IMR-90 (cell line): ENCODE measurements at regions not wholly inside any gene's neighbourhood (a gene's known extent, or its start where the extent isn't known, plus 50 kb on each side); places are given as distances from the start of the nearest gene placed in this dataset.

ENCODE experiments used
- BHLHE40 ChIP-seq: fragments of 150-350 bp; IDR thresholded peaks from 2 replicates; pipeline ENCODE4 v1.6.1; 2016; ENCODE audit warnings: mild to moderate bottlenecking, low read depth, low read length
- CEBPB ChIP-seq: IDR thresholded peaks from 2 replicates; pipeline ENCODE4 v1.6.1; 2012; ENCODE audit warnings: low read depth, low read length, improper control_type of control experiment
- CHD1 ChIP-seq: IDR thresholded peaks from 2 replicates; pipeline ENCODE4 v1.6.1; 2012; ENCODE audit warnings: low read depth, low read length, improper control_type of control experiment
- MAFK ChIP-seq: IDR thresholded peaks from 2 replicates; pipeline ENCODE4 v1.6.1; 2012; ENCODE audit warnings: low read depth, low read length, improper control_type of control experiment
- MAZ ChIP-seq: IDR thresholded peaks from 2 replicates; pipeline ENCODE4 v1.6.1; 2012; ENCODE audit warnings: low read depth, mild to moderate bottlenecking, low read length, improper control_type of control experiment, moderate library complexity, borderline replicate concordance
- MXI1 ChIP-seq: IDR thresholded peaks from 2 replicates; pipeline ENCODE4 v1.6.1; 2012; ENCODE audit warnings: low read depth, mild to moderate bottlenecking, low read length, moderate library complexity, borderline replicate concordance
- NFE2L2 ChIP-seq: fragments of 150-350 bp; IDR thresholded peaks from 2 replicates; pipeline ENCODE4 v1.6.1; 2016; ENCODE audit warnings: low read depth, mild to moderate bottlenecking, low read length
- POLR2A ChIP-seq: IDR thresholded peaks from 2 replicates; pipeline ENCODE4 v1.6.1; 2012; ENCODE audit warnings: mild to moderate bottlenecking, low read depth, low read length
- RAD21 ChIP-seq: IDR thresholded peaks from 2 replicates; pipeline ENCODE4 v1.6.1; 2012; ENCODE audit warnings: low read length, improper control_type of control experiment
- RFX5 ChIP-seq: IDR thresholded peaks from 2 replicates; pipeline ENCODE4 v1.8.0; 2012; ENCODE audit warnings: low read depth, mild to moderate bottlenecking, low read length, moderate library complexity
- SMC3 ChIP-seq: fragments of 150-350 bp; IDR thresholded peaks from 2 replicates; pipeline ENCODE4 v1.6.1; 2016; ENCODE audit warnings: low read depth, mild to moderate bottlenecking, antibody characterized with exemption, low read length, moderate library complexity
- TF ChIP-seq, protein P1 (sequence below): conservative IDR thresholded peaks from 2 replicates; pipeline ENCODE4 v1.5.1; 2012; ENCODE audit warnings: mild to moderate bottlenecking, low read depth, low read length, improper control_type of control experiment
- TF ChIP-seq, protein P2 (sequence below): fragments of 150-350 bp; IDR thresholded peaks from 2 replicates; pipeline ENCODE4 v1.6.1; 2016; ENCODE audit warnings: low read depth, mild to moderate bottlenecking, low read length, moderate library complexity, borderline replicate concordance
- TF ChIP-seq, protein P3 (sequence below): fragments of 150-350 bp; IDR thresholded peaks from 2 replicates; pipeline ENCODE4 v1.6.1; 2017; ENCODE audit warnings: mild to moderate bottlenecking, antibody characterized with exemption, low read length, low read depth

- TF ChIP-seq, protein P1, sequence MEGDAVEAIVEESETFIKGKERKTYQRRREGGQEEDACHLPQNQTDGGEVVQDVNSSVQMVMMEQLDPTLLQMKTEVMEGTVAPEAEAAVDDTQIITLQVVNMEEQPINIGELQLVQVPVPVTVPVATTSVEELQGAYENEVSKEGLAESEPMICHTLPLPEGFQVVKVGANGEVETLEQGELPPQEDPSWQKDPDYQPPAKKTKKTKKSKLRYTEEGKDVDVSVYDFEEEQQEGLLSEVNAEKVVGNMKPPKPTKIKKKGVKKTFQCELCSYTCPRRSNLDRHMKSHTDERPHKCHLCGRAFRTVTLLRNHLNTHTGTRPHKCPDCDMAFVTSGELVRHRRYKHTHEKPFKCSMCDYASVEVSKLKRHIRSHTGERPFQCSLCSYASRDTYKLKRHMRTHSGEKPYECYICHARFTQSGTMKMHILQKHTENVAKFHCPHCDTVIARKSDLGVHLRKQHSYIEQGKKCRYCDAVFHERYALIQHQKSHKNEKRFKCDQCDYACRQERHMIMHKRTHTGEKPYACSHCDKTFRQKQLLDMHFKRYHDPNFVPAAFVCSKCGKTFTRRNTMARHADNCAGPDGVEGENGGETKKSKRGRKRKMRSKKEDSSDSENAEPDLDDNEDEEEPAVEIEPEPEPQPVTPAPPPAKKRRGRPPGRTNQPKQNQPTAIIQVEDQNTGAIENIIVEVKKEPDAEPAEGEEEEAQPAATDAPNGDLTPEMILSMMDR = no peak
- no peak for TF ChIP-seq POLR2A
- TF ChIP-seq, protein P2, sequence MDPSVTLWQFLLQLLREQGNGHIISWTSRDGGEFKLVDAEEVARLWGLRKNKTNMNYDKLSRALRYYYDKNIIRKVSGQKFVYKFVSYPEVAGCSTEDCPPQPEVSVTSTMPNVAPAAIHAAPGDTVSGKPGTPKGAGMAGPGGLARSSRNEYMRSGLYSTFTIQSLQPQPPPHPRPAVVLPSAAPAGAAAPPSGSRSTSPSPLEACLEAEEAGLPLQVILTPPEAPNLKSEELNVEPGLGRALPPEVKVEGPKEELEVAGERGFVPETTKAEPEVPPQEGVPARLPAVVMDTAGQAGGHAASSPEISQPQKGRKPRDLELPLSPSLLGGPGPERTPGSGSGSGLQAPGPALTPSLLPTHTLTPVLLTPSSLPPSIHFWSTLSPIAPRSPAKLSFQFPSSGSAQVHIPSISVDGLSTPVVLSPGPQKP = no peak
- no peak for TF ChIP-seq CHD1
- no peak for TF ChIP-seq RFX5
- TF ChIP-seq, protein P3, sequence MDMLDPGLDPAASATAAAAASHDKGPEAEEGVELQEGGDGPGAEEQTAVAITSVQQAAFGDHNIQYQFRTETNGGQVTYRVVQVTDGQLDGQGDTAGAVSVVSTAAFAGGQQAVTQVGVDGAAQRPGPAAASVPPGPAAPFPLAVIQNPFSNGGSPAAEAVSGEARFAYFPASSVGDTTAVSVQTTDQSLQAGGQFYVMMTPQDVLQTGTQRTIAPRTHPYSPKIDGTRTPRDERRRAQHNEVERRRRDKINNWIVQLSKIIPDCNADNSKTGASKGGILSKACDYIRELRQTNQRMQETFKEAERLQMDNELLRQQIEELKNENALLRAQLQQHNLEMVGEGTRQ = no peak
- TF ChIP-seq CEBPB = no peak
- no peak for TF ChIP-seq RAD21
- TF ChIP-seq MAZ = no peak
- no peak for TF ChIP-seq BHLHE40
- no peak for TF ChIP-seq MAFK
- no peak for TF ChIP-seq NFE2L2
- no peak for TF ChIP-seq MXI1
- no peak for TF ChIP-seq SMC3
Observed at GRCh38 chr16:72612718-72613117, 435.2 kb downstream of the ZFHX3 start.
